Ishikawa (cell line): ENCODE measurements at regions not wholly inside any gene's neighbourhood (a gene's known extent, or its start where the extent isn't known, plus 50 kb on each side); places are given as distances from the start of the nearest gene placed in this dataset.

ENCODE experiments used
- CEBPB ChIP-seq: IDR thresholded peaks from 2 replicates; pipeline ENCODE4 v1.6.1; 2012
- CREB1 ChIP-seq: IDR thresholded peaks from 2 replicates; pipeline ENCODE4 v1.6.1; 2012; ENCODE audit warnings: low read depth
- EGR1 ChIP-seq: IDR thresholded peaks from 2 replicates; pipeline ENCODE4 v1.6.1; 2012
- EP300 ChIP-seq: IDR thresholded peaks from 2 replicates; pipeline ENCODE4 v1.6.1; 2012; ENCODE audit warnings: borderline replicate concordance
- FOXM1 ChIP-seq: IDR thresholded peaks from 2 replicates; pipeline ENCODE4 v1.6.1; 2012; ENCODE audit warnings: low read depth, borderline replicate concordance
- MAX ChIP-seq: IDR thresholded peaks from 2 replicates; pipeline ENCODE4 v1.6.1; 2012
- NFIC ChIP-seq: IDR thresholded peaks from 2 replicates; pipeline ENCODE4 v1.6.1; 2012
- RAD21 ChIP-seq: IDR thresholded peaks from 2 replicates; pipeline ENCODE4 v1.6.1; 2012; ENCODE audit warnings: low read depth
- REST ChIP-seq: IDR thresholded peaks from 2 replicates; pipeline ENCODE4 v1.6.1; 2012; ENCODE audit warnings: low read depth, mild to moderate bottlenecking
- TAF1 ChIP-seq: IDR thresholded peaks from 2 replicates; pipeline ENCODE4 v1.6.1; 2012; ENCODE audit warnings: low read depth, mild to moderate bottlenecking
- TCF12 ChIP-seq: IDR thresholded peaks from 2 replicates; pipeline ENCODE4 v1.6.1; 2012; ENCODE audit warnings: low read depth
- TEAD4 ChIP-seq: IDR thresholded peaks from 2 replicates; pipeline ENCODE4 v1.6.1; 2012
- USF1 ChIP-seq: IDR thresholded peaks from 2 replicates; pipeline ENCODE4 v1.6.1; 2012
- YY1 ChIP-seq: IDR thresholded peaks from 2 replicates; pipeline ENCODE4 v1.6.1; 2012; ENCODE audit warnings: low read depth
- ZBTB7A ChIP-seq: IDR thresholded peaks from 2 replicates; pipeline ENCODE4 v1.6.1; 2012; ENCODE audit warnings: low read depth

- TF ChIP-seq MAX (no peak), RAD21 (no peak), CREB1 (no peak), ZBTB7A (no peak), TCF12 (no peak), YY1 (no peak), FOXM1 (no peak), USF1 (no peak), TAF1 (no peak), REST (no peak), NFIC (no peak), CEBPB (no peak), TEAD4 (no peak), EP300 (no peak)
Measured at GRCh38 chr7:17617857-17618651, 319.6 kb downstream of the AHR start.

- TF ChIP-seq CREB1: no peak
- TF ChIP-seq TAF1: no peak
- no peak for TF ChIP-seq YY1
- TF ChIP-seq USF1: no peak
- TF ChIP-seq NFIC: no peak
- no peak for TF ChIP-seq EGR1
- no peak for TF ChIP-seq REST
- no peak for TF ChIP-seq EP300
- no peak for TF ChIP-seq ZBTB7A
- TF ChIP-seq FOXM1: no peak
- no peak for TF ChIP-seq TEAD4
- no peak for TF ChIP-seq RAD21
- TF ChIP-seq TCF12: no peak
Measured at GRCh38 chr7:17618652-17618974, 320.2 kb downstream of the AHR start.

- TF ChIP-seq TAF1 (no peak), EP300 (no peak), FOXM1 (no peak), NFIC (0 out of 2 replicates have a peak, but pooled peaks have one; percentile 17), CEBPB (no peak)
Measured at GRCh38 chr7:17619196-17619818, 320.9 kb downstream of the AHR start.

GRCh38 chr7:17620566-17620965 lies 319.7 kb downstream of the SNX13 start:
- TF ChIP-seq TAF1: no peak
- TF ChIP-seq REST: no peak
- no peak for TF ChIP-seq ZBTB7A
- no peak for TF ChIP-seq EGR1
- TF ChIP-seq TCF12: no peak

GRCh38 chr7:17622451-17622850 lies 317.8 kb downstream of the SNX13 start:
- no peak for TF ChIP-seq YY1
